Dedifferentiated amniotic fluid mesenchymal stem cell (primary cell): ENCODE measurements at regions not wholly inside any gene's neighbourhood (a gene's known extent, or its start where the extent isn't known, plus 50 kb on each side); places are given as distances from the start of the nearest gene placed in this dataset.
"Not testable (repeated sequence)": the region's sequence is repeated elsewhere in the genome, so short reads cannot be mapped to it uniquely, and the experiment has no call there.

Source experiments
- DNase-seq: peaks from one replicate; pipeline ENCODE4 v3.0.0-alpha.2; 2016; ENCODE audit errors: extremely low spot score

GRCh38 chr2:88860421-88861075 lies 169.1 kb downstream of the RPIA start:
- DNase-seq, result no peak

- no peak for DNase-seq
These were observed 174.4 kb downstream of the RPIA start for GRCh38 chr2:88865801-88866371.

- DNase-seq, result no peak
These were observed 175.3 kb downstream of the RPIA start for GRCh38 chr2:88866756-88867155.

DNA sequence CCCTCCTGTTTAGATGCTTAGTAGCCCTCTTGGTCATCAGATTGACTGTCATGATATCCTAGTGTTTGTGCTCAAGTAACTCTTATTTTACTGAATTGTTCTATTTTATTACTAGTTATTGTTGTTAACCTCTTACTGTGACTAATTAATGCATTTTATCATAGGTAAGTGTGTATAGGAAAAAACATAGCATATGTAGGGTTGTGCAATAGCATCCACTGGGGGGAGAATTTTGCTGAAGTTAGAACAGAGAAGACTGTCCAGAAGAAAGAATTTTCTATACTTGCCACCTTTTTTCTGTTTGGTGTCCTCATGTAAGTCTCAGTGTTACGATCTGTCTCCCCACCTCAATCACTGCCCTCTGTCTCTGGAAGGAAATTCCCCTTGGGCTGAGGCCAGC lies 177.4 kb downstream of the RPIA start:
- no peak for DNase-seq

- no peak for DNase-seq
These were observed 178.9 kb downstream of the RPIA start for GRCh38 chr2:88870267-88870839.

GRCh38 chr2:88871336-88871735 lies 179.9 kb downstream of the RPIA start:
- no peak for DNase-seq

- DNase-seq, result no peak
These were observed 182.1 kb downstream of the RPIA start for GRCh38 chr2:88873620-88874019.

- DNase-seq, result peak; percentile 58
These were observed 182.7 kb downstream of the RPIA start for GRCh38 chr2:88874063-88874657.

DNA sequence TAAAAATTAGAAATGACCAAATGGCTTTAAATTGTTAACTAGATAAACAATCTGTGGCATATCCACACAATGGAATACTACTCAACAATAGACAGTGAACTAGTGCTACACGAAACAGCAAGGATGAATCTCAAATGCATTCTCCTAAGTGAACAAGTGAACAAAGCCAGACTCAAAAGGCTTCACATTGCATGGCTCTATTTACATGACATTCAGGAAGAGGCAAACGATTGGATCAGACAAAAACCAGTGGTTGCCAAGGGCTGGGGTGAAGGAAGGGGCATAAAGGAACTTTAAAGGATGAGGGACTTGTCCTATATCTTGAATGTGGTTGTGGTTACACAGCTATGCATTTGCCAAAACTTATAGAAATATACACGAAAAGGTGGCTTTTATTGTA lies 184.3 kb downstream of the RPIA start:
- no peak for DNase-seq

DNA sequence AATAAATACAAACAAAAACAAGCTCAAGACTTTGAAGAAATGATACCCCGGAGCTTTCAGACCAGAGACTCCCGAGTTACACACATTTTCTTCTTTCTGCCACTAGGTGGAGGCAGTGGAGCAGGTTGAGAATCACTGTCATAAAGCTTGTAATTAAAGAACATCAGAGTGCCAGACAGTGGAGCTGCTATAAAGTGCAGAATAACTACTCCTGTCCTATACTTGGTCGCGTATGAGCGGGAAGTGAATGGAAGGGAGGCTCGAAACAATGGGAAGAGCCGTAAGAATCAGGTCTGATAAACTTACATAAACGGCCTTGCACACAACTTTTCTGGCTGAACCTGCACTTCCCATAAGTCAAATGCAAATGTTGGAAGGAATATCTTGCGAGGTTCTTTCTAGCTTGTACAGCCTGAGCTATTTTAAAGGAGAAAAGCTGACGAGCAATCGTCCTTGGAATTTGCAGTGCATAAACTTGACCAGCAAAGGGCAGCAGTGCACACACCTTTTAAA lies 189.0 kb downstream of the RPIA start:
- DNase-seq, result peak; percentile 56

DNA sequence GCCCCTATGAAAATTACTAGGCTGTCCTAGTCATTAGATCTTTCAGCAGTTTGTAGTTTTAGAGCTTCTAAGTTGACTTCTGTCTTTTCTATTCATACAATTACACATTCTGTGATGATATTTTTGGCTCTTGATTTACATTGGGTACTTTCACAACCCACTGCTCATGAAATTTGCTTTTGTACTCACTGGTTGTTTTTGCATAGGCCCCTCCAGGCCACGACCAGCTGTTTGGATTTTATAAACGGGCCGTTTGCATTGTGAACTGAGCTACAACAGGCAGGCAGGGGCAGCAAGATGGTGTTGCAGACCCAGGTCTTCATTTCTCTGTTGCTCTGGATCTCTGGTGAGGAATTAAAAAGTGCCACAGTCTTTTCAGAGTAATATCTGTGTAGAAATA lies 193.8 kb downstream of the RPIA start:
- DNase-seq, result no peak

DNA sequence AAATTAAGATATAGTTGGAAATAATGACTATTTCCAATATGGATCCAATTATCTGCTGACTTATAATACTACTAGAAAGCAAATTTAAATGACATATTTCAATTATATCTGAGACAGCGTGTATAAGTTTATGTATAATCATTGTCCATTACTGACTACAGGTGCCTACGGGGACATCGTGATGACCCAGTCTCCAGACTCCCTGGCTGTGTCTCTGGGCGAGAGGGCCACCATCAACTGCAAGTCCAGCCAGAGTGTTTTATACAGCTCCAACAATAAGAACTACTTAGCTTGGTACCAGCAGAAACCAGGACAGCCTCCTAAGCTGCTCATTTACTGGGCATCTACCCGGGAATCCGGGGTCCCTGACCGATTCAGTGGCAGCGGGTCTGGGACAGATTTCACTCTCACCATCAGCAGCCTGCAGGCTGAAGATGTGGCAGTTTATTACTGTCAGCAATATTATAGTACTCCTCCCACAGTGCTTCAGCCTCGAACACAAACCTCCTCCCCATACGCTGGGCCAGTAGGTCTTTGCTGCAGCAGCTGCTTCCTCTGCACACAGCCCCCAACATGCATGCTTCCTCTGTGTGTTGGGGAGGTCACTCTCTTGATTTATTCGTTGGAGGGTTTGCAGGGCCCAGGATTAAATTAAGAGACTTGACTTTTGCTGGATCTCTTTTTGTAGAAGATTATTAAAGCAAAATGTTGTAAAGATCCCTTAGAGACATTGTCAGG lies 194.4 kb downstream of the RPIA start:
- no peak for DNase-seq

DNA sequence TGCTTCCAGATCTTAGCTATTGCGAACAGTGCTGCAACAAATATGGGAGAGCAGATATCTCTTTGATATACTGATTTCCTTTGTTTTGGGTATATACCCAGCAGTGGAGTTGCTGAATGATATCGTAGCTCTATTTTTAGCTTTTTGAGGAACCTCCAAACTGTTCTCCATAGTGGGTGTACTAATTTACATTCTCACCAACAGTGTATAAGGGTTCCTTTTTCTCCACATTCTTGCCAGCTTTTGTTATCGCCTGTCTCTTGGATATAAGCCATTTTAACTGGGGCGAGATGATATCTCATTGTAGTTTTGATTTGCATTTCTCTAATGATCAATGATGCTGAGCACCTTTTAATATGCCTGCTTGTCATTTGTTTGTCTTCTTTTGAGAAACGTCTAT lies 196.0 kb downstream of the RPIA start:
- not testable (repeated sequence) for DNase-seq

GRCh38 chr2:88892207-88892606 lies 200.7 kb downstream of the RPIA start:
- DNase-seq, result no peak

DNA sequence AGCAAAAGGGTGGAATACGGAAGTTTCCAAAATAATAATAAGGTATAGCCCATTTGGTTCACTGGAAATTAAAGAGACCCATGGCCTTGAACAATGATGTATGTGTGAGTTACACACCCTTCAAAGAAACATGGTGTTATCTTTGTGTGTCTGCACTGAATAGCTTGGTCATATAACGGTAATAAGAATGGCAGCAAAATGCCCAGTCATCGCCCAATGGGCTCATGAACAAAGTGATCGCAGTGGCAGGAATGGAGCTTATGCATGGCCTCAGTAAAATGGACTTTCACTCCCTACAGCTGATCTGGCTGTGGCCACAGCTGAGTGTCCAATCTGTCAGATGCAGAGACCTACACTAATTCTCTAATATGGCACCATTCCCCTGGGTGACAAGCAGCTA lies 201.3 kb downstream of the RPIA start:
- no peak for DNase-seq

DNA sequence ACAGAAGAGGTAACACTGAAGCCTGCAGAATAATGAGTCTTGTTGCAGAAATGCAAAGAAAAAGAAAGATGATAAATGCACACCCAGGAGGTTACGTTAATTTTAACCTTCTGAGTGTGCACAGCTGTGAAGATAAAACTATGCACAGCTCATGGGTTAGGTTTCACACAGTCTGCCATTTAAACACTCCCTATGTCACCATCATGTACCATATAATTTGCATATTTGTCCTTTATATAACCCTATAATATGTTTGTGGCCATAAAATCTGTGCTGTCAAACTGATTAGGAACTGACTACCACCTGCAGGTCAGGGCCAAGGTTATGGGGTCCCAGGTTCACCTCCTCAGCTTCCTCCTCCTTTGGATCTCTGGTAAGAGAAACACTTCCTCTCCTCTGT lies 205.5 kb downstream of the RPIA start:
- no peak for DNase-seq

GRCh38 chr2:88897715-88898114 lies 206.2 kb downstream of the RPIA start:
- DNase-seq, result no peak

GRCh38 chr2:88903749-88904353 lies 212.4 kb downstream of the RPIA start:
- DNase-seq, result no peak

GRCh38 chr2:88913280-88913679 lies 221.8 kb downstream of the RPIA start:
- no peak for DNase-seq

DNA sequence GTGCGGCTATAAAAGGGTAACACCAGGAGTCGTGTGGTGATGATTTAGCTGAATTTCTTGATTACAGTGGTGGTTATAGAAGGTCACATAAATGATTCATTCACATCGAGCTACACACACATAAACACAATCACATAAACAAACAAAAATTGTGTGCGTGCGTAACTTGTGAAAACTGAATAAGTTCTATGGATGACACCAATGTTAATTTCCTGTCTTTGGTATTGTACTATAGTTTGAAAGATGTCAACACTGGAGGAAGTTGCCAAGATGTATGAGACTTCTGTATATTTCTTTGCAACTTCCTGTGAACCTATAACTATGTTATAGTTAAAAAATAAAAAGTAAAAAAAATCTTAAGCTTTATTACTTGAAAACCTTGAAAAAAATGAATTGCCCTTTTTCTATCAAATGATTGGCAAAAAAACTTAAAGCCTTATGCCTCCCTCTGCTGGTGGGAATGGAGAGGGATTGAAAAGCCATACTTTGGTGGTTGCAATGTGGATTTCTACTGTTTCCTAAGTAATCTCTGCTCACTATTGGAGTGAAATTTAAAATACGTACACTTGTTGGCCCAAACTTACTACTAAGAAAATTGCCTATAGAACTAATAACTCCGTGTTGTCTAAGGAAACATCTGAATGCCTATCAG lies 227.7 kb downstream of the RPIA start:
- DNase-seq, result no peak

DNA sequence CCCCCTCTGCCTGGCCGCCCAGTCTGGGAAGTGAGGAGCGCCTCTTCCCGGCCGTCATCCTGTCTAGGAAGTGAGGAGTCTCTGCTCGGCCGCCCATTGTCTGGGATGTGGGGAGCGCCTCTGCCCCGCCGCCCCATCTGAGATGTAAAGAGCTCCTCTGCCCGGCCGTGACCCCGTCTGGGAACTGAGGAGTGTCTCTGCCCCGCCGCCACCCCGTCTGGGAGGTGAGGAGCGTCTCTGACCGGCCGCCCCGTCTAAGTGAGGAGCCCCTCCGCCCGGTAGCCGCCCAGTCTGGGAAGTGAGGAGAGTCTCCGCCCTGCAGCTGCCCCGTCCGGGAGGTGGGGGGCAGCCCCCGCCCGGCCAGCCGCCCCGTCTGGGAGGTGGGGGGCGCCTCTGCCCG lies 228.9 kb downstream of the RPIA start:
- DNase-seq, result not testable (repeated sequence)
